ENCODE measurements at regions not wholly inside any gene's neighbourhood (a gene's known extent, or its start where the extent isn't known, plus 50 kb on each side); places are given as distances from the start of the nearest gene placed in this dataset.
"Not testable (repeated sequence)": the region's sequence is repeated elsewhere in the genome, so short reads cannot be mapped to it uniquely, and the experiment has no call there.

GRCh38 chr3:106317141-106318055, 448.6 kb upstream of the CBLB start:
- H3K4me2 ChIP-seq (ENCODE audit: low read depth, low read length, poor library complexity, severe bottlenecking), result no peak overlapping the region
- H3K9me2 ChIP-seq (replicated peaks; ENCODE audit: insufficient read depth, low read length), result no peaks in the 10 kb centered on the region
- H2AFZ ChIP-seq (ENCODE audit: low read length), result no peak overlapping the region

GRCh38 chr3:106321438-106321837, 452.6 kb upstream of the CBLB start:
- not testable (repeated sequence) for H3K27ac ChIP-seq (ENCODE audit: low read length); H3K4me2 ChIP-seq (ENCODE audit: low read depth, low read length, poor library complexity, severe bottlenecking); H3K4me3 ChIP-seq (ENCODE audit: low read length); H3K36me3 ChIP-seq (ENCODE audit: insufficient read depth, low read length); H3K9me3 ChIP-seq (ENCODE audit: low read length); H3K27me3 ChIP-seq (ENCODE audit: low read length); H4K20me1 ChIP-seq (ENCODE audit: insufficient read depth, low read depth, low read length); DNase-seq; H3K9ac ChIP-seq (ENCODE audit: low read length); H2AFZ ChIP-seq (ENCODE audit: low read length); H3K79me2 ChIP-seq (ENCODE audit: low read length); H3K4me1 ChIP-seq (ENCODE audit: low read length); H3K9me2 ChIP-seq (replicated peaks; ENCODE audit: insufficient read depth, low read length)

More at GRCh38 chr3:106317141-106318055, 448.6 kb upstream of the CBLB start:
- Histone ChIP-seq H3K9me3 (ENCODE audit: low read length) (no peaks in the 10 kb centered on the region), H4K20me1 (ENCODE audit: insufficient read depth, low read depth, low read length) (no peaks in the 10 kb centered on the region), H3K27me3 (ENCODE audit: low read length) (no peaks in the 10 kb centered on the region), H3K27ac (ENCODE audit: low read length) (no peak overlapping the region), H3K4me3 (ENCODE audit: low read length) (no peak overlapping the region), H3K36me3 (ENCODE audit: insufficient read depth, low read length) (no peaks in the 10 kb centered on the region), H3K9ac (ENCODE audit: low read length) (no peak overlapping the region), H3K79me2 (ENCODE audit: low read length) (no peaks in the 10 kb centered on the region), H3K4me1 (ENCODE audit: low read length) (no peaks in the 10 kb centered on the region)
- no peak for DNase-seq

- Histone ChIP-seq H3K9ac (ENCODE audit: low read length) (no peak overlapping the region), H3K4me2 (ENCODE audit: low read depth, low read length, poor library complexity, severe bottlenecking) (no peak overlapping the region), H3K4me3 (ENCODE audit: low read length) (no peak overlapping the region), H4K20me1 (ENCODE audit: insufficient read depth, low read depth, low read length) (no peaks in the 10 kb centered on the region), H3K27ac (ENCODE audit: low read length) (no peak overlapping the region), H3K9me2 (replicated peaks; ENCODE audit: insufficient read depth, low read length) (no peaks in the 10 kb centered on the region), H3K9me3 (ENCODE audit: low read length) (no peaks in the 10 kb centered on the region), H3K27me3 (ENCODE audit: low read length) (no peaks in the 10 kb centered on the region), H3K4me1 (ENCODE audit: low read length) (no peaks in the 10 kb centered on the region), H3K79me2 (ENCODE audit: low read length) (no peaks in the 10 kb centered on the region), H2AFZ (ENCODE audit: low read length) (no peak overlapping the region), H3K36me3 (ENCODE audit: insufficient read depth, low read length) (no peaks in the 10 kb centered on the region)
- DNase-seq, result no peak
These were observed 454.8 kb upstream of the CBLB start for GRCh38 chr3:106323586-106323985.

- no peaks in the 10 kb centered on the region for H3K36me3 ChIP-seq (ENCODE audit: insufficient read depth, low read length)
- H2AFZ ChIP-seq (ENCODE audit: low read length), result no peak overlapping the region
- no peak for DNase-seq
- H3K9me3 ChIP-seq (ENCODE audit: low read length), result no peaks in the 10 kb centered on the region
- H3K79me2 ChIP-seq (ENCODE audit: low read length), result no peaks in the 10 kb centered on the region
- H3K4me2 ChIP-seq (ENCODE audit: low read depth, low read length, poor library complexity, severe bottlenecking), result no peak overlapping the region
- H3K27me3 ChIP-seq (ENCODE audit: low read length), result no peaks in the 10 kb centered on the region
- H3K9me2 ChIP-seq (replicated peaks; ENCODE audit: insufficient read depth, low read length), result no peaks in the 10 kb centered on the region
- no peak overlapping the region for H3K27ac ChIP-seq (ENCODE audit: low read length)
- no peaks in the 10 kb centered on the region for H4K20me1 ChIP-seq (ENCODE audit: insufficient read depth, low read depth, low read length)
- peaks cover 6% of the 10 kb centered on the region for H3K4me1 ChIP-seq (ENCODE audit: low read length)
- H3K9ac ChIP-seq (ENCODE audit: low read length), result no peak overlapping the region
- H3K4me3 ChIP-seq (ENCODE audit: low read length), result no peak overlapping the region
These were observed 458.3 kb upstream of the CBLB start for GRCh38 chr3:106326941-106327695.

- Histone ChIP-seq H3K4me1 (ENCODE audit: low read length) (peaks cover 11% of the 10 kb centered on the region), H3K4me3 (ENCODE audit: low read length) (no peak overlapping the region), H3K9ac (ENCODE audit: low read length) (no peak overlapping the region), H3K4me2 (ENCODE audit: low read depth, low read length, poor library complexity, severe bottlenecking) (no peak overlapping the region), H3K9me3 (ENCODE audit: low read length) (no peaks in the 10 kb centered on the region), H3K27me3 (ENCODE audit: low read length) (no peaks in the 10 kb centered on the region), H2AFZ (ENCODE audit: low read length) (no peak overlapping the region), H3K27ac (ENCODE audit: low read length) (no peak overlapping the region), H4K20me1 (ENCODE audit: insufficient read depth, low read depth, low read length) (no peaks in the 10 kb centered on the region), H3K79me2 (ENCODE audit: low read length) (no peaks in the 10 kb centered on the region), H3K36me3 (ENCODE audit: insufficient read depth, low read length) (no peaks in the 10 kb centered on the region), H3K9me2 (replicated peaks; ENCODE audit: insufficient read depth, low read length) (no peaks in the 10 kb centered on the region)
- DNase-seq, result no peak
These were observed 458.8 kb upstream of the CBLB start for GRCh38 chr3:106327696-106328025.

- Histone ChIP-seq H3K79me2 (ENCODE audit: low read length) (no peaks in the 10 kb centered on the region), H4K20me1 (ENCODE audit: insufficient read depth, low read depth, low read length) (no peaks in the 10 kb centered on the region), H3K9me3 (ENCODE audit: low read length) (no peaks in the 10 kb centered on the region), H3K27me3 (ENCODE audit: low read length) (no peaks in the 10 kb centered on the region), H3K4me2 (ENCODE audit: low read depth, low read length, poor library complexity, severe bottlenecking) (no peak overlapping the region), H2AFZ (ENCODE audit: low read length) (no peak overlapping the region), H3K36me3 (ENCODE audit: insufficient read depth, low read length) (no peaks in the 10 kb centered on the region), H3K4me1 (ENCODE audit: low read length) (peaks cover 12% of the 10 kb centered on the region), H3K9me2 (replicated peaks; ENCODE audit: insufficient read depth, low read length) (no peaks in the 10 kb centered on the region), H3K27ac (ENCODE audit: low read length) (no peak overlapping the region), H3K4me3 (ENCODE audit: low read length) (no peak overlapping the region), H3K9ac (ENCODE audit: low read length) (no peak overlapping the region)
- no peak for DNase-seq
These were observed 459.4 kb upstream of the CBLB start for GRCh38 chr3:106328224-106328623.

- H3K79me2 ChIP-seq (ENCODE audit: low read length), result no peaks in the 10 kb centered on the region
- no peaks in the 10 kb centered on the region for H3K9me3 ChIP-seq (ENCODE audit: low read length)
- H3K27ac ChIP-seq (ENCODE audit: low read length), result no peak overlapping the region
- no peak overlapping the region; the same call in 1 of the 2 replicates for H2AFZ ChIP-seq (ENCODE audit: low read length)
- no peak for DNase-seq
- peaks cover 12% of the 10 kb centered on the region for H3K4me1 ChIP-seq (ENCODE audit: low read length)
- H3K4me3 ChIP-seq (ENCODE audit: low read length), result no peak overlapping the region
- no peak overlapping the region for H3K4me2 ChIP-seq (ENCODE audit: low read depth, low read length, poor library complexity, severe bottlenecking)
- H3K9ac ChIP-seq (ENCODE audit: low read length), result no peak overlapping the region
- H3K9me2 ChIP-seq (replicated peaks; ENCODE audit: insufficient read depth, low read length), result no peaks in the 10 kb centered on the region
- no peaks in the 10 kb centered on the region for H3K36me3 ChIP-seq (ENCODE audit: insufficient read depth, low read length)
- no peaks in the 10 kb centered on the region for H3K27me3 ChIP-seq (ENCODE audit: low read length)
- no peaks in the 10 kb centered on the region for H4K20me1 ChIP-seq (ENCODE audit: insufficient read depth, low read depth, low read length)
These were observed 460.7 kb upstream of the CBLB start for GRCh38 chr3:106329521-106329920.

- Histone ChIP-seq H3K27ac (ENCODE audit: low read length) (no peak overlapping the region), H2AFZ (ENCODE audit: low read length) (no peak overlapping the region), H3K79me2 (ENCODE audit: low read length) (no peaks in the 10 kb centered on the region), H3K27me3 (ENCODE audit: low read length) (no peaks in the 10 kb centered on the region), H3K9me3 (ENCODE audit: low read length) (no peaks in the 10 kb centered on the region), H3K4me1 (ENCODE audit: low read length) (peaks cover 12% of the 10 kb centered on the region), H4K20me1 (ENCODE audit: insufficient read depth, low read depth, low read length) (no peaks in the 10 kb centered on the region), H3K4me3 (ENCODE audit: low read length) (no peak overlapping the region), H3K36me3 (ENCODE audit: insufficient read depth, low read length) (no peaks in the 10 kb centered on the region), H3K9ac (ENCODE audit: low read length) (no peak overlapping the region), H3K9me2 (replicated peaks; ENCODE audit: insufficient read depth, low read length) (no peaks in the 10 kb centered on the region), H3K4me2 (ENCODE audit: low read depth, low read length, poor library complexity, severe bottlenecking) (no peak overlapping the region)
- no peak for DNase-seq
These were observed 462.8 kb upstream of the CBLB start for GRCh38 chr3:106331636-106332035.

All from Karpas-422 (cell line).